PC-3 (cell line): ENCODE measurements at regions not wholly inside any gene's neighbourhood (a gene's known extent, or its start where the extent isn't known, plus 50 kb on each side); places are given as distances from the start of the nearest gene placed in this dataset.

Experiments used
- EZH2 ChIP-seq: fragments of 300-600 bp; sonication (generic); IDR thresholded peaks from one replicate; pipeline ENCODE4 v1.6.1; 2017; ENCODE audit warnings: antibody characterized with exemption, mild to moderate bottlenecking, low read length; ENCODE audit not compliant: unreplicated experiment
- EZH2phosphoT487 ChIP-seq: fragments of 300-600 bp; sonication (generic); IDR thresholded peaks from 2 replicates; pipeline ENCODE4 v1.6.1; 2018; ENCODE audit warnings: mild to moderate bottlenecking, antibody characterized with exemption, low read length, borderline replicate concordance
- TF ChIP-seq, protein P1 (sequence below): fragments of 300-600 bp; sonication (generic); conservative IDR thresholded peaks from 2 replicates; pipeline ENCODE4 v1.5.1; 2017; ENCODE audit warnings: antibody characterized with exemption, low read depth, mild to moderate bottlenecking, low read length

DNA sequence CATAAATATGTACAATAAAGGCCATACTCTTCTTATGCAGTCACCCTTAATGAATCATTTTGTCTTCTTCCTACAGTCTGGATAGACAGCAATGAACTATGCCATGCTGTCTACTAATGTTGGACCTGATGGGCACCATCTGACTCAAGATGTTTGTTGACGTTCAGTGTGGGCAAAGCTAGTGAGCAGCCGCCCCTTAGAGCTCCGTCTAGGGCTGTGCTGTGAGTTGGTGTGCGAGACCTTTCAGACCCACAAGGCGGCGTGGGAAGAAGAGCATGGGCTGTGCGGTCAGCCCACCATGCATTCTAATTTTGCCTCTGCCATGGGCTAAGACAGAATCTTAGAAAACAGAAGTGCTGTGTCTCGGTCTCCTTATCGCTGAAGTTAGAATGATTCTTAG lies 829.4 kb downstream of the QKI start:
- TF ChIP-seq, protein P1, sequence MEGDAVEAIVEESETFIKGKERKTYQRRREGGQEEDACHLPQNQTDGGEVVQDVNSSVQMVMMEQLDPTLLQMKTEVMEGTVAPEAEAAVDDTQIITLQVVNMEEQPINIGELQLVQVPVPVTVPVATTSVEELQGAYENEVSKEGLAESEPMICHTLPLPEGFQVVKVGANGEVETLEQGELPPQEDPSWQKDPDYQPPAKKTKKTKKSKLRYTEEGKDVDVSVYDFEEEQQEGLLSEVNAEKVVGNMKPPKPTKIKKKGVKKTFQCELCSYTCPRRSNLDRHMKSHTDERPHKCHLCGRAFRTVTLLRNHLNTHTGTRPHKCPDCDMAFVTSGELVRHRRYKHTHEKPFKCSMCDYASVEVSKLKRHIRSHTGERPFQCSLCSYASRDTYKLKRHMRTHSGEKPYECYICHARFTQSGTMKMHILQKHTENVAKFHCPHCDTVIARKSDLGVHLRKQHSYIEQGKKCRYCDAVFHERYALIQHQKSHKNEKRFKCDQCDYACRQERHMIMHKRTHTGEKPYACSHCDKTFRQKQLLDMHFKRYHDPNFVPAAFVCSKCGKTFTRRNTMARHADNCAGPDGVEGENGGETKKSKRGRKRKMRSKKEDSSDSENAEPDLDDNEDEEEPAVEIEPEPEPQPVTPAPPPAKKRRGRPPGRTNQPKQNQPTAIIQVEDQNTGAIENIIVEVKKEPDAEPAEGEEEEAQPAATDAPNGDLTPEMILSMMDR: no peak
- no peak for TF ChIP-seq EZH2
- no peak for TF ChIP-seq EZH2phosphoT487
